Ascending aorta (tissue), 2 donors: ENCODE measurements at regions not wholly inside any gene's neighbourhood (a gene's known extent, or its start where the extent isn't known, plus 50 kb on each side); places are given as distances from the start of the nearest gene placed in this dataset.

ENCODE experiments used
- DNase-seq, 2 donors: peaks; one replicate each; pipeline ENCODE4 v3.0.0-alpha.2; 2019; ENCODE audit warnings: low spot score in 2 of 2
- H3K27ac ChIP-seq, 2 donors: fragments of 200-600 bp; sonication (generic); one replicate each; pipeline ENCODE4 v1.5.1; 2016 to 2017; ENCODE audit warnings: mild to moderate bottlenecking in 1 of 2
- H3K27me3 ChIP-seq: fragments of 200-600 bp; sonication (generic); one replicate; pipeline ENCODE4 v1.5.1; 2017
- H3K36me3 ChIP-seq, 2 donors: fragments of 200-600 bp; sonication (generic); one replicate each; pipeline ENCODE4 v1.5.1; 2016
- H3K4me1 ChIP-seq, 2 donors: fragments of 200-600 bp; sonication (generic); one replicate each; pipeline ENCODE4 v1.5.1; 2016 to 2017; ENCODE audit warnings: mild to moderate bottlenecking in 1 of 2
- H3K4me3 ChIP-seq, 2 donors: fragments of 200-600 bp; sonication (generic); one replicate each; pipeline ENCODE4 v1.5.1; 2016 to 2017; ENCODE audit warnings: mild to moderate bottlenecking in 1 of 2
- H3K9me3 ChIP-seq, 2 donors: fragments of 200-600 bp; sonication (generic); one replicate each; pipeline ENCODE4 v1.5.1; 2016
- intact Hi-C: fragments of 100-400 bp; cut with DNase I; formaldehyde crosslinking; loops from one replicate; pipeline ENCODE4 v1.15.1; 2023
- TF ChIP-seq, protein P1 (sequence below), 3 experiments: fragments of 200-600 bp in 2 of 3; fragments of 450-650 bp in 1 of 3; sonication (generic) in 2 of 3; IDR thresholded peaks; one replicate each; pipeline ENCODE4 v1.5.1; 2016 to 2019; ENCODE audit warnings: antibody characterized with exemption in 3 of 3, mild to moderate bottlenecking in 1 of 3, moderate library complexity in 1 of 3

DNA sequence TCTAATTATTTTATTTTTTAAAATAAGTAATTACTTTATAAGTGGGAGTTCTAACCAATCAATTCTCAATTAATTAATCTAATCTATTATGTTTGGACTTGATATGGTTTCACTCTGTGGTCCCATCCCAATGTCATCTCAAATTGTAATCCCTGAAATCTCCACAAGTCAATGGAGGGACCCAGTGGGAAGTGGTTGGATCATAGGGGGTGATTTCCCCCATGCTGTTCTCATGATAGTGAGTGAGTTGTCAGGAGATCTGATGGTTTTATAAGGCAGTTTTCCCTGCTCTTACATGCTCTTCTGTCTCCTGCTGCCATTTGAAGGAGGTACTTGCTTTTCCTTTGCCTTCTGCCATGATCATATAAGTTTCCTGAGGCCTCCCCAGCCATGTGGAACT is 836.1 kb downstream of the GALC start:
- DNase-seq: no peak
- TF ChIP-seq, protein P1, sequence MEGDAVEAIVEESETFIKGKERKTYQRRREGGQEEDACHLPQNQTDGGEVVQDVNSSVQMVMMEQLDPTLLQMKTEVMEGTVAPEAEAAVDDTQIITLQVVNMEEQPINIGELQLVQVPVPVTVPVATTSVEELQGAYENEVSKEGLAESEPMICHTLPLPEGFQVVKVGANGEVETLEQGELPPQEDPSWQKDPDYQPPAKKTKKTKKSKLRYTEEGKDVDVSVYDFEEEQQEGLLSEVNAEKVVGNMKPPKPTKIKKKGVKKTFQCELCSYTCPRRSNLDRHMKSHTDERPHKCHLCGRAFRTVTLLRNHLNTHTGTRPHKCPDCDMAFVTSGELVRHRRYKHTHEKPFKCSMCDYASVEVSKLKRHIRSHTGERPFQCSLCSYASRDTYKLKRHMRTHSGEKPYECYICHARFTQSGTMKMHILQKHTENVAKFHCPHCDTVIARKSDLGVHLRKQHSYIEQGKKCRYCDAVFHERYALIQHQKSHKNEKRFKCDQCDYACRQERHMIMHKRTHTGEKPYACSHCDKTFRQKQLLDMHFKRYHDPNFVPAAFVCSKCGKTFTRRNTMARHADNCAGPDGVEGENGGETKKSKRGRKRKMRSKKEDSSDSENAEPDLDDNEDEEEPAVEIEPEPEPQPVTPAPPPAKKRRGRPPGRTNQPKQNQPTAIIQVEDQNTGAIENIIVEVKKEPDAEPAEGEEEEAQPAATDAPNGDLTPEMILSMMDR (IDR thresholded peaks at IDR 0.05): no peak
- intact Hi-C loops: no loop called here

DNA sequence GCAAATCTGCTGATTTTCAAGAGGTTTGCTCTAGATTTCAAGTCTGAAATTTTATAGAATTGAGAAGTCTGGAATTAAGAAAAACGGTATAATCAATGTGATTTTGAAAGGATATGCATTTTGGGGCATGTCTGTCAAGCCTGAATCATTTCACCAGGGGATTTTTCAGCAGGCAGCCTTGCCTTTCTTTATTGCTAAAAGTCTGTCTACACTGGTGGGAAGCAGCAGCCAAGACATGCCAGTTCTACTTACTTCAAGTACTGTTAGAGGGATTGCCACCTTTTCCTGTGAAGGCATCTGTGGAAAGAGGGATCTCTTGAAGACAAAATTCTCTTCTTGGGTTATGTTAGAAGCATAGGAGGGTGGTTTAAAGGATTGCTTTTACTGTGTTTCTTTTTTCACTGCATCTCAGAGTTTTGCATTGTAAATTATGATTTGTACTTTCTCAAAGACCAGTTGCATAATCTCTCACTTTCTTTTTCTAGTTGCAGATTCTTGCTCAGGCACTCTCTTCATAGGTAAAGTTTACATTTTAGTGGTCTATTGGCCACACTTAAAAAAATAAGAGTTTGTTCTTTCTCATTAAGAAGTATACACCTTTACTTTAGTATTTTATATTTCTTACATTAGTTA is 837.0 kb downstream of the GALC start:
- no peak for DNase-seq
- Histone ChIP-seq H3K27ac (no peak overlapping the region), H3K9me3 (no peaks in the 10 kb centered on the region), H3K36me3 (no peaks in the 10 kb centered on the region), H3K4me3 (no peak overlapping the region), H3K27me3 (no peaks in the 10 kb centered on the region), H3K4me1 (no peaks in the 10 kb centered on the region)
- intact Hi-C loops: no loop called here
- TF ChIP-seq, protein P1 (IDR thresholded peaks at IDR 0.05): no peak

More for the DNA sequence above, 836.1 kb downstream of the GALC start:
- no peak overlapping the region for H3K27ac ChIP-seq
- no peaks in the 10 kb centered on the region for H3K4me1 ChIP-seq
- H3K4me3 ChIP-seq: no peak overlapping the region
- no peaks in the 10 kb centered on the region for H3K36me3 ChIP-seq
- H3K27me3 ChIP-seq: no peaks in the 10 kb centered on the region
- no peaks in the 10 kb centered on the region for H3K9me3 ChIP-seq

- H3K9me3 ChIP-seq: no peaks in the 10 kb centered on the region
- H3K4me3 ChIP-seq: no peak overlapping the region
- no peak overlapping the region for H3K27ac ChIP-seq
- no peaks in the 10 kb centered on the region for H3K27me3 ChIP-seq
- TF ChIP-seq, protein P1 (IDR thresholded peaks at IDR 0.05): no peak
- intact Hi-C loops: no loop called here
- no peaks in the 10 kb centered on the region for H3K4me1 ChIP-seq
- H3K36me3 ChIP-seq: no peaks in the 10 kb centered on the region
- no peak for DNase-seq
These were observed 839.1 kb downstream of the GALC start for GRCh38 chr14:87153901-87154300.

DNA sequence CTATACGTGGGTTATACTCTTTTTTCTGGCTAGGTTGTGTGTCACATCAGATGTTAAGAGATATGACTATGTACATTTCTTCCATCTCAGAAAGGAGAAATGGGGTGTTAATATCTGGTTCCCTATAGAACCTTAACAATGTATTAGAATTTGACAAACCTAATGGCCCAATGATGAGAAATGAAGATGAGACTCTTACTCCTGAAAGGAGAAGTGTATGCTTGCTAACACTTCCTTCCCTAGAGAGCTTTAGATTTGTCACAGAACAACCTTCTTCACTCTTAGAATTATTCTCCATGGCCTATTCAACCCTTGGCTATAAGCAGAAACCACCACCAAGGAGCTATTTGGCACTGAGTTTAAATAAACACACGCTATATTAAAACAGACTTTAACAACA is 839.6 kb downstream of the GALC start:
- H3K4me3 ChIP-seq: no peak overlapping the region
- no peaks in the 10 kb centered on the region for H3K4me1 ChIP-seq
- no peaks in the 10 kb centered on the region for H3K9me3 ChIP-seq
- no peak for DNase-seq
- no peaks in the 10 kb centered on the region for H3K36me3 ChIP-seq
- TF ChIP-seq, protein P1 (IDR thresholded peaks at IDR 0.05): no peak
- H3K27ac ChIP-seq: no peak overlapping the region
- intact Hi-C loops: no loop called here
- no peaks in the 10 kb centered on the region for H3K27me3 ChIP-seq

DNA sequence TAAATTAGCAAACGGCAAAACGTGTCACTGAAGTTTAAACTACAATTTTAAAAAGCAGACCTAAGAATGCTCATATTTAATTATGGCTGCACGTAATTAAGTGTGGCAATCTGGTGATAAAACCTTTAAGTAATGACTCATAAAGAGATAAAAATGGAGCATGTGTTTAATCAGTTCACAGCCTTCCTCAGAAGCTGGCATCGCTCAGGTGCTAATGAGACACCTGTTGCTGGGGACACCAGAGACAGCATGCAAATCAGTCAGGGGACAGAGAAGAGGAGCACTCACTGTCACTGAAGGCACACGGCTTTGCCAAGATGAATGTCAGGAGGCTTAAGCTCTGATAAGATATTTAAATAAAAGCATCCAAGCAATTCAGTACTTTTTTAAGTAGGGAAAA is 840.3 kb downstream of the GALC start:
- Histone ChIP-seq H3K36me3 (no peaks in the 10 kb centered on the region), H3K4me3 (no peak overlapping the region), H3K27ac (no peak overlapping the region), H3K9me3 (no peaks in the 10 kb centered on the region), H3K27me3 (no peaks in the 10 kb centered on the region), H3K4me1 (no peaks in the 10 kb centered on the region)
- TF ChIP-seq, protein P1 (IDR thresholded peaks at IDR 0.05): no peak
- intact Hi-C loops: no loop called here
- no peak for DNase-seq
